HUES48 (cell line): ENCODE measurements at regions not wholly inside any gene's neighbourhood (a gene's known extent, or its start where the extent isn't known, plus 50 kb on each side); places are given as distances from the start of the nearest gene placed in this dataset.
"Not testable (repeated sequence)": the region's sequence is repeated elsewhere in the genome, so short reads cannot be mapped to it uniquely, and the experiment has no call there.

Source experiments
- H3K27ac ChIP-seq: one replicate; pipeline ENCODE4 v1.7.0; 2013; ENCODE audit warnings: low read depth, low read length, inconsistent platforms
- H3K27me3 ChIP-seq: 2 replicates; pipeline ENCODE4 v1.6.1; 2013; ENCODE audit warnings: mild to moderate bottlenecking, low read length; ENCODE audit not compliant: control insufficient read depth, insufficient read depth
- H3K36me3 ChIP-seq: 2 replicates; pipeline ENCODE4 v1.6.1; 2013; ENCODE audit warnings: low read length; ENCODE audit not compliant: control insufficient read depth, insufficient read depth
- H3K4me1 ChIP-seq: 2 replicates; pipeline ENCODE4 v1.6.1; 2013; ENCODE audit warnings: mild to moderate bottlenecking, low read length; ENCODE audit not compliant: control insufficient read depth, insufficient read depth
- H3K4me3 ChIP-seq: 2 replicates; pipeline ENCODE4 v1.5.1; 2013; ENCODE audit warnings: mild to moderate bottlenecking, low read depth, low read length
- H3K9ac ChIP-seq: 2 replicates; pipeline ENCODE4 v1.6.1; 2013; ENCODE audit warnings: mild to moderate bottlenecking, low read depth, low read length, moderate library complexity
- H3K9me3 ChIP-seq: 2 replicates; pipeline ENCODE4 v1.6.1; 2013; ENCODE audit warnings: low read length; ENCODE audit not compliant: control insufficient read depth, insufficient read depth

- Histone ChIP-seq H3K4me3 (no peak overlapping the region), H3K9me3 (no peaks in the 10 kb centered on the region), H3K9ac (no peak overlapping the region), H3K36me3 (no peaks in the 10 kb centered on the region), H3K4me1 (no peaks in the 10 kb centered on the region), H3K27me3 (no peaks in the 10 kb centered on the region), H3K27ac (no peak overlapping the region)
Observed at GRCh38 chr2:100703213-100703612, 116.7 kb upstream of the NPAS2 start.

GRCh38 chr2:100703739-100704138 is 116.2 kb upstream of the NPAS2 start:
- Histone ChIP-seq H3K27ac (no peak overlapping the region), H3K4me3 (no peak overlapping the region), H3K27me3 (no peaks in the 10 kb centered on the region), H3K4me1 (no peaks in the 10 kb centered on the region), H3K9me3 (no peaks in the 10 kb centered on the region), H3K36me3 (no peaks in the 10 kb centered on the region), H3K9ac (no peak overlapping the region)

GRCh38 chr2:100704156-100704555 is 115.8 kb upstream of the NPAS2 start:
- no peaks in the 10 kb centered on the region for H3K4me1 ChIP-seq
- H3K36me3 ChIP-seq, result no peaks in the 10 kb centered on the region
- H3K4me3 ChIP-seq, result no peak overlapping the region
- H3K27ac ChIP-seq, result no peak overlapping the region
- H3K27me3 ChIP-seq, result no peaks in the 10 kb centered on the region
- H3K9ac ChIP-seq, result no peak overlapping the region
- H3K9me3 ChIP-seq, result no peaks in the 10 kb centered on the region

GRCh38 chr2:100704711-100705110 is 115.2 kb upstream of the NPAS2 start:
- no peaks in the 10 kb centered on the region for H3K9me3 ChIP-seq
- no peak overlapping the region for H3K27ac ChIP-seq
- no peak overlapping the region for H3K9ac ChIP-seq
- no peaks in the 10 kb centered on the region for H3K27me3 ChIP-seq
- H3K4me3 ChIP-seq, result no peak overlapping the region
- no peaks in the 10 kb centered on the region for H3K4me1 ChIP-seq
- H3K36me3 ChIP-seq, result no peaks in the 10 kb centered on the region

- Histone ChIP-seq H3K4me1 (no peaks in the 10 kb centered on the region), H3K27me3 (no peaks in the 10 kb centered on the region), H3K36me3 (no peaks in the 10 kb centered on the region), H3K4me3 (no peak overlapping the region), H3K9ac (no peak overlapping the region), H3K27ac (no peak overlapping the region), H3K9me3 (no peaks in the 10 kb centered on the region)
Observed at GRCh38 chr2:100707016-100707947, 112.7 kb upstream of the NPAS2 start.

- Histone ChIP-seq H3K36me3 (no peaks in the 10 kb centered on the region), H3K27me3 (no peaks in the 10 kb centered on the region), H3K27ac (no peak overlapping the region), H3K4me1 (no peaks in the 10 kb centered on the region), H3K4me3 (no peak overlapping the region), H3K9ac (no peak overlapping the region), H3K9me3 (no peaks in the 10 kb centered on the region)
Observed at GRCh38 chr2:100708333-100708732, 111.6 kb upstream of the NPAS2 start.

GRCh38 chr2:100713106-100713505 is 106.8 kb upstream of the NPAS2 start:
- H3K4me3 ChIP-seq, result no peak overlapping the region
- H3K4me1 ChIP-seq, result no peaks in the 10 kb centered on the region
- H3K9ac ChIP-seq, result no peak overlapping the region
- H3K27me3 ChIP-seq, result no peaks in the 10 kb centered on the region
- H3K27ac ChIP-seq, result no peak overlapping the region
- H3K36me3 ChIP-seq, result no peaks in the 10 kb centered on the region
- no peaks in the 10 kb centered on the region for H3K9me3 ChIP-seq

GRCh38 chr2:100714396-100715010 is 105.4 kb upstream of the NPAS2 start:
- not testable (repeated sequence) for H3K27me3 ChIP-seq, H3K36me3 ChIP-seq, H3K27ac ChIP-seq, H3K9me3 ChIP-seq, H3K9ac ChIP-seq, H3K4me3 ChIP-seq, H3K4me1 ChIP-seq

- H3K36me3 ChIP-seq, H3K4me1 ChIP-seq, H3K4me3 ChIP-seq, H3K27ac ChIP-seq, H3K9ac ChIP-seq, H3K27me3 ChIP-seq, H3K9me3 ChIP-seq: not testable (repeated sequence)
Observed at GRCh38 chr2:100715861-100716260, 104.1 kb upstream of the NPAS2 start.

- Histone ChIP-seq H3K36me3 (no peaks in the 10 kb centered on the region), H3K4me3 (no peak overlapping the region), H3K4me1 (0 out of 2 replicates have a peak, but pooled peaks cover 7% of the 10 kb centered on the region), H3K9ac (no peak overlapping the region), H3K27ac (no peak overlapping the region), H3K9me3 (no peaks in the 10 kb centered on the region), H3K27me3 (no peaks in the 10 kb centered on the region)
Observed at GRCh38 chr2:100716581-100716980, 103.4 kb upstream of the NPAS2 start.

- Histone ChIP-seq H3K4me3 (no peak overlapping the region), H3K36me3 (no peaks in the 10 kb centered on the region), H3K4me1 (0 out of 2 replicates have a peak, but pooled peaks cover 7% of the 10 kb centered on the region), H3K9ac (no peak overlapping the region), H3K9me3 (no peaks in the 10 kb centered on the region), H3K27ac (no peak overlapping the region), H3K27me3 (no peaks in the 10 kb centered on the region)
Observed at GRCh38 chr2:100718065-100718629, 101.8 kb upstream of the NPAS2 start.
